HG02943 (cell line): ENCODE measurements at regions not wholly inside any gene's neighbourhood (a gene's known extent, or its start where the extent isn't known, plus 50 kb on each side); places are given as distances from the start of the nearest gene placed in this dataset.

Source experiments
- ATAC-seq: cut with Tn5 transposase; IDR thresholded peaks from one replicate; pipeline ENCODE4 v1.9.1; 2021; ENCODE audit warnings: mild to moderate bottlenecking, low read depth, moderate library complexity; ENCODE audit not compliant: unreplicated experiment

DNA sequence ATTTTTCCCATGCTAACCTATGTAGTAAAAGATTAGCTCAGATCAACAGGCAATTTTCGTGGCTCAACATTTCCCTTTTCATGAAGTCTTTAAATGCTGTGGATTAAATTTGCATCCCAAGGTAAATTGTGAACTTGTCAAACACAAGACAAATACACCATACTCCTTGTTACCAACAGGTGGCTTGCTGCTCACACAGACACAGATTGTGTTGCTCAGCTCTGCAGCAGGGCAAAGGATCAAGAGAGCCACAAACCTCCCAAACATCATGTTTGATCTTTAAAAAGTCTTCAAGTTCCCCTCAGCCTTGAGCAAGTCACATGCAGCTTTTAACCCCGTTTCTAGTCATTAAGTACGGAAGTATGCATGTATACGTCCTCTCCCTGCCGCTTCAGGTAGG is 119.6 kb upstream of the CNTNAP4 start:
- no peak for ATAC-seq

DNA sequence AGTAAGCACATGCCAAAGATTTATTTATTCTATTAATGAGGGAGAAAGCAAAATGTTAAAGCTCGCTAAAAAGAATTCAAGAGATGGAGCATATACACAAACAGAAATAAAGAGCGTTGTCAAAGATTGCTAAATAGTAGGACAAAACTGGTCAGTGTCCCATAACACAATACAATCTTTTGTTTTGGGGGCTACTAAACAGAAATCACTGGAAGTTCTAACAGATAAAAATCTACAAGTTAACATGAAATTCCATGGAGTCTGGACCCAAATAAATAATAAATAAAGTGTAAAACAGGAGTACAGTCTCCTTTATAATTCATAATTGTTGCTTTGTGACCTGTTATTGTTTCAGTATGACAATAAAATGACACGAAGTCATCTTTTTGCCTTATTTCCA is 115.2 kb upstream of the CNTNAP4 start:
- ATAC-seq: no peak

GRCh38 chr16:76164970-76165558 is 112.1 kb upstream of the CNTNAP4 start:
- ATAC-seq: no peak

DNA sequence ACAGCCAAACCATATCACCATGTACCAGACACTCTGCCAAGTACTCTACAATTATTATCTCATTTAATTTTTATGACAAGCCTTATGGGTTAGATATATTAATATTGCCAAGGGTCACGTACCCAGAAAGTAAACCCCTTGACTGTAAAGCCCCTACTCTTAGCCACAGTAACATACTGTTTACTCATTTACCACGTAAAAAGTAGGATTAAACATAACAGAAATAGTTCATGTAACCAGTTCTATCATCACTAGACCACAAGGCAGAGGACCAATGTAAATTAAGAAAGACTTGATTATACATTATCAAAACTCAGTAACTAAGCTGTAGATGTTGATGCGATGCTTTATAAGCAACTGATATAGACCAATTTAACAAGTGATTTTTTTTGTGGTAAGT is 101.5 kb upstream of the CNTNAP4 start:
- no peak for ATAC-seq

GRCh38 chr16:76176153-76176552 is 101.0 kb upstream of the CNTNAP4 start:
- ATAC-seq: peak; percentile 72

- no peak for ATAC-seq
Measured at GRCh38 chr16:76176616-76177015, 100.6 kb upstream of the CNTNAP4 start.

DNA sequence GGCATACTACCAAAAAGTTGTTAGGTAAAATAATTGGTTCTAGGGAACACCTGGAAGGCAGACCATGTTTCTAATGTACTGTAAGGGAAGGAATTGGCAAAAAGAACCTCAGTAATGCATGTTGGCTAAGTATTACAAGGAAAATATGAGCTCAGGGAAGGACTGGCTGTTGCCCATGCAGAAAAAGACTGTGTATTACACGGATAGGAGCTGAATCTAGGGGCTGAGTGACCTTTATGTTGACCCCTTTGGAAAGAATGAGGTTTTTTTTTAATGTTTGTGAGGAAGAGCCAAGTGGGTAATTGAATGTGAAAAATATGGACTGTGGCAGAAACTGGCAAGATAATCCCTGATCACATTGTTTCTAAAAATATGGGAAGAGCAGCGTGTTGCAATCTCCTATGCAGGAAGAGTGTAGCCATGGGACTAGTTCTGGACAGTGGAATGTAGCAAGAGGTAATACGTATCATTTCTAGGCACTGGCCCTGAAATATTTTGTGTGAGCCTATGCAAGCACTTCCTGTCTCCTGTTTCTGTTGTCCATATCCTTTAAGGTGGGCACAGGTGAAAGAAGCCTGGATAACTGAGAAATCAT is 95.1 kb upstream of the CNTNAP4 start:
- ATAC-seq: no peak

DNA sequence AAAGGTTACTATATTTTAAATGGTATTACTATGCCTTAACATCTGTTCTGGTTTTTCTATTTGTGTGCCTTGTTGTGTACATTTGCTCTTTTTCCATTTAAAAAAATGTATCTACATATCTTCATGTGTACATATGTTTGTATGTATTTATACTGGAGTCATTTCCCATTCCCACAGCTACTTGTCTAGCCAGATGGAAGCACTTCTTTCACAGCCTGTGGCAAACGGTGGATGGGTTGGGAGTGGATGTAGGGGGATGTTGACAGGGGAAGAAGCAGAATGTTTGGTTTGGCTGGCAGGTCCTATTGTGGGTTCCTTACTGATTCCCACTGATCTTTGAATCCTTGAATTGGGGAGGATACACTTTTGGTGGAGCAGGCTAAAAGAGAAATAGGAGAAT is 93.6 kb upstream of the CNTNAP4 start:
- no peak for ATAC-seq

DNA sequence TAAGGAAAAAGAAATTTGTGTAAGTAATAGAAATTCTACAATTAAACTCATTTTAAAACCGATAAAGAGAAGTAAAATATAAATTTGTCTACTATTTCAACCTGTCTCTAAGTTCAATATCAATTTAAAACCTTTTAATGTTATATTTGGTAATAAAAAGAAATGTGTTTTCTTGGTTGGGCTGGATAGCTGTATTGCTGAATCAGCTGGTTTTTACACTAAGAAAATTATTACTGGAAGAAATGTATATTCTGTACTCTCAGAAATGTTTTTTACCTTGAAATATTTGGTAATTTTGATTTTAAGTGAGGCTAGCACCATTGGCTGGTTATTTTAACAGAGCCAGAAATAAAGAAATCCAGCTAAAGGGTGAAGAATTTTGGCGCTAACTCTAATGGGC is 87.1 kb upstream of the CNTNAP4 start:
- no peak for ATAC-seq

DNA sequence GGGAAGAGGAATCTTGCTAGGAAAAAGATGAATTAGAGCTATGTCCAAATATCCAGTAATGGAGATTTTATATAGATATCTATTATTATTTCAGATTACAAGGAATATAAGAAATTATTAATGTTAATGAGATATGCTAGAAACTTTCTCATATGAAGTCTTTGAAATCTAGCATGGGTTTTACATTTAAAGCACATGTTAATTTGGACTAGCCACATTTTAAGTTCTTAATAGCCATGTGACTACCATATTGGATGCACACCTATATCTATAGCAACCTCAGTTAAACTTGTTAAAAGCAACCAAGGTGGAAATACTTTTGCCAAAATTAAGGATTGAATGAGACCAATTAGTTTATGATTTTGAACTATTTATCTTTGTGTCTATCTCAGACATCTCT is 86.7 kb upstream of the CNTNAP4 start:
- no peak for ATAC-seq

DNA sequence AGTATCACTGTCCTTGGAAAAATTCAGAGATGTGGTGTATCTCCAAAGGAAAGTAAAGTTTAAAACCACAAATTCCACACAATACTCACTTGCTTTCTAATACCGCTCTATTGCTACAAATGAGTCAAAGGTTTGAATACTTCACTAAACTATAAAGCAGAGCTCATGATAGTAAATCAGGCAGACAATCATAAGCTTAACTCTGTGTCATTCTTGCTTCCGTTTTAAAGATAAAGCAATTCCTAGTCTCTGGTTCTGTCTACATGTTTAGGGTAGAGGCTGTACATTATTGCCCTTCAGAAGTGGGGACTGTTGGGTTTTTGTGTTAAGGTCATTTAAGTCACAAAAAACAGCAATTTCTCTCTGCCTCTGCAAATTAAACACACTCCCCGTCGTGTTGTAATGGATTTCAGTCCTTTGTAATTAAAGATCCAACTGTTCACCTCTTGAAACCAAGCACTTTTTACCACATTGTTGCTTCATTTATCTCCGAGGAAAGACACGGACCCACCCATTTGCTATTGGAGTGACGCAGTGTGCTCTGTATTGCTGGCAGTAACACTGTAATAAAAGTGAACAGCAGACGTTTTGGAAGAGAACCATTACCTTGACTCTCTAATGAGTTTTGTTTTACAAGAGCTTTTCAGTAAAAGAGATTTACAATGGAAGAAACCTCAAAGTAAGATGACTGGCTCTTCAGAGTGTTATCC is 83.1 kb upstream of the CNTNAP4 start:
- ATAC-seq: no peak

DNA sequence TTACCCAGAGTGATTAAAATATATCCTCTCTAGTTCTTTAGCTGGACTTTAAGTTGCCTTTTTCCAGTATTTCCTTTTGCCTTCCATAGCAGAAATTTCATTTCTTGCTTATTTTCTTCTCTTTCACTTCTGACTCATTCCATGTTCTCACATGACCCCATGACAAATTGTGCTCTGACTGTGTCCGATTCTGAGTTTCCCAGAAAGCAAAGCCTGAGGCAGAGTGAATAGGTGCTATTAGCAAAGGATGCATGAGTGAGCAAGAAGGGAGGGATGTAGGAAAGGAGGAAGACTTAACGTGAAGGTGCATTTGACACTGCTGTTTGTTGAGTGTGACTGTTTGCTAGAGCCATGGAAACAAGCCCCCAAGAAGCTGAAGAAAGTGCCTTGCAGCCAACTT is 82.6 kb upstream of the CNTNAP4 start:
- no peak for ATAC-seq

GRCh38 chr16:76195056-76195455 is 82.1 kb upstream of the CNTNAP4 start:
- ATAC-seq: no peak

GRCh38 chr16:76195648-76196047 is 81.6 kb upstream of the CNTNAP4 start:
- ATAC-seq: no peak

- ATAC-seq: no peak
Measured at GRCh38 chr16:76197900-76198299, 79.3 kb upstream of the CNTNAP4 start.

- ATAC-seq: no peak
Measured at GRCh38 chr16:76199681-76200220, 77.5 kb upstream of the CNTNAP4 start.

DNA sequence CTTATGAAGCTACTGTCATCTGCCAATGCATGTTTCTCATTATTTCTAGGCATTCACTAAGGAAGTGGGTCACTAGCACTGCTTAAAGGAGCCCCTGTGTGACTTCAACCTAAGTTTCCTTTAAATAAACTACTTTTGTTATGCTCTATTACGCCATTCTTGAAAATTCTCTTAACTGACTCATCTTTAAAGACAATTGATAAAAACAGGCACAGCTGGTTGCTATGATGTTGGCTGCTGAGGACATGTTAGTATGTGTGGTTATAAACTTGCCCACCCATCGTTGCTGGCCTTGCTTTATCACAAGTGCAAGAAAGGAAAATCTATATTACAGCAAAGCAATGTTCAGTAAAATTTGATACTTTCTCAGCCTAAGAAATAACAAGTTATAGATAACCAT is 75.8 kb upstream of the CNTNAP4 start:
- no peak for ATAC-seq

DNA sequence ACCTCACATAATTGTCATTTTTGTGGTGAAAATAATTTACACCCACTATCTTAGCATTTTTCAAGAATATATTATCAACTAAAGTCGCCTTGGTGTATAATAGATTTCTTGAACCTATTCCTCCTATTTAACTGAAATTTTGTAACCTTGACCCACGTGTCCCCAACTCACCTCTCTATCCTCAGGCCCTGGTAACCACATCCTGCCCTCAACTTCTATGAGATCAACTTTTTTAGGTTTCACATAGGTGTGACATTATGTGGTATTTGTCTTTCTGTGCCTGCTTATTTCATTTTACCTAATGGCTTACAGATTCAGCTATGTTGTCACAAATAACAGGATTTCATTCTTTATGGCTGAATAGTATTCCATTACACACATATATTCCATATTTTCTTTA is 73.0 kb upstream of the CNTNAP4 start:
- no peak for ATAC-seq

GRCh38 chr16:76207270-76207669 is 69.9 kb upstream of the CNTNAP4 start:
- ATAC-seq: no peak

DNA sequence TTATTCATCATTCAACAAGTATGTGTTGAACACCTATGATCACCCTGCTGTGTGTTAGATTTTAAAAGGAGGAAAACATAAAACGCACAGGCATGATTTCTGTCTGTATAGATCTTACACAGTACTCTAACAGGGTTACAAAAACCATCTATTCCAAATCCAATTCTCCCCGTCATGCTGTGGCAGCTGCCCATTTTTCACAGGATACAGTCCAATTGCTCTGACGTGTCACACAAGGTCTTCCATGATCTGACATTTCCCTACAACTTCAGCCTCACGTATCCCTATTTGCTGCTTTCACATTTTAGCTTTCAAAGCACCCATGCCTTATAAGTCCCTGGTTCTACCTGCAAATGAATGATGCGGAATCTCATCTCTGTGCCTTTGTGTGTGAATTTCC is 67.0 kb upstream of the CNTNAP4 start:
- ATAC-seq: no peak

DNA sequence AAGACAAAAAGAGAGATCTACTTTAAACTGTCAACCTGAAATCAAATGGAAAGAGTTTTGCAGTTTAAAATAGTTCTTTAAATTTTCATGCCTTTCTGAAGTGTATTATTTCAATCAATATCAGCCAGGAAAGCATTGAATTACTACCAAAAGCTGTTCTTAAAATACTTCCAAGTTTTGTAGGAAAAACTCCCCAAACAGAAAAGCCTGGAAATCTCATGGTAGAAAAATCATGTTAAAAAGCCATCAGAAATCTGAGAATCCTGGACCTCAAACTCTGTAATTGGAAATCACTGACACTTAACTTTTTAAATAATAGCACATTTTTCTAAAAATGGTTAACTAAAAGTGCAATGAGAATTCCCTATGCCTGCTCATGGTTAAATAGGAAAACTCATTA is 63.3 kb upstream of the CNTNAP4 start:
- no peak for ATAC-seq

DNA sequence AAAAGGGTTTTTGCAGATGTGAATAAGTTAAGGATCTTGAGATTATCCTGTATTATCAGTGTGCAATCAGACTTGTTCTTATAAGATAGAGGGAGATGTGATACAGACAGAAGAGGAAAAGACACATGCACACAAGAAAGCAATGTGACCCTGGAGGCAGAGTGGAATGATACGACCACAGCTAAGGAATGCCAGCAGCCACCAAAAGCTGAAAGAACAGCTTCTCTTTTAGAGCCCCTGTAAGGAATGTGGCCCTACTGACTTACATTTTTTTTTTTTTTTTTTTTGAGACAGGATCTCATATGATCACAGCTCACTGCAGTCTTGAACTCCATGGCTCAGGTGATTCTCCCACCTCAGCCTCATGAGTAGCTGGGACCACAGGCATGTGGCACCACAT is 62.3 kb upstream of the CNTNAP4 start:
- no peak for ATAC-seq
